ENCODE measurements at regions not wholly inside any gene's neighbourhood (a gene's known extent, or its start where the extent isn't known, plus 50 kb on each side); places are given as distances from the start of the nearest gene placed in this dataset.

GRCh38 chr14:53411125-53411524, 258.0 kb upstream of the DDHD1 start:
- H3K27ac ChIP-seq (ENCODE audit: low read depth, low read length, poor library complexity, severe bottlenecking) = no peak overlapping the region
- H4K20me1 ChIP-seq (ENCODE audit: insufficient read depth, low read length) = no peaks in the 10 kb centered on the region
- no peak overlapping the region for H2AFZ ChIP-seq (ENCODE audit: low read length)
- H3K9me3 ChIP-seq (ENCODE audit: low read length) = no peaks in the 10 kb centered on the region
- no peak overlapping the region for H3K4me3 ChIP-seq (ENCODE audit: low read depth, low read length, poor library complexity, severe bottlenecking)
- H3F3A ChIP-seq (ENCODE audit: insufficient read depth, low read length) = no peaks in the 10 kb centered on the region
- no peaks in the 10 kb centered on the region for H3K27me3 ChIP-seq (ENCODE audit: insufficient read depth, low read length)
- no peaks in the 10 kb centered on the region for H3K79me2 ChIP-seq (ENCODE audit: insufficient read depth, low read length)
- H3K4me2 ChIP-seq (ENCODE audit: low read length) = no peak overlapping the region
- no peak for TF ChIP-seq CTCF (IDR thresholded peaks at IDR 0.05; ENCODE audit: low read length)
- TF ChIP-seq EZH2 (IDR thresholded peaks at IDR 0.05; ENCODE audit: borderline replicate concordance, low read length) = no peak
- H3K9me2 ChIP-seq (ENCODE audit: low read depth, low read length) = no peaks in the 10 kb centered on the region
- no peak overlapping the region for H3K9ac ChIP-seq (ENCODE audit: low read length)
- no peaks in the 10 kb centered on the region for H3K4me1 ChIP-seq (ENCODE audit: insufficient read depth, low read length, severe bottlenecking)
- no peaks in the 10 kb centered on the region for H3K36me3 ChIP-seq (ENCODE audit: insufficient read depth, low read length)

GRCh38 chr14:53409969-53410368, 256.8 kb upstream of the DDHD1 start:
- TF ChIP-seq CTCF (IDR thresholded peaks at IDR 0.05; ENCODE audit: low read length) = no peak
- no peak for TF ChIP-seq EZH2 (IDR thresholded peaks at IDR 0.05; ENCODE audit: borderline replicate concordance, low read length)
- Histone ChIP-seq H3K9me2 (ENCODE audit: low read depth, low read length) (no peaks in the 10 kb centered on the region), H3K27ac (ENCODE audit: low read depth, low read length, poor library complexity, severe bottlenecking) (no peak overlapping the region), H2AFZ (ENCODE audit: low read length) (no peak overlapping the region), H3K27me3 (ENCODE audit: insufficient read depth, low read length) (no peaks in the 10 kb centered on the region), H3K4me2 (ENCODE audit: low read length) (no peak overlapping the region), H3K36me3 (ENCODE audit: insufficient read depth, low read length) (no peaks in the 10 kb centered on the region), H3K9me3 (ENCODE audit: low read length) (no peaks in the 10 kb centered on the region), H3K4me3 (ENCODE audit: low read depth, low read length, poor library complexity, severe bottlenecking) (no peak overlapping the region), H3F3A (ENCODE audit: insufficient read depth, low read length) (no peaks in the 10 kb centered on the region), H3K4me1 (ENCODE audit: insufficient read depth, low read length, severe bottlenecking) (no peaks in the 10 kb centered on the region), H4K20me1 (ENCODE audit: insufficient read depth, low read length) (no peaks in the 10 kb centered on the region), H3K79me2 (ENCODE audit: insufficient read depth, low read length) (no peaks in the 10 kb centered on the region), H3K9ac (ENCODE audit: low read length) (no peak overlapping the region)

- TF ChIP-seq CTCF (IDR thresholded peaks at IDR 0.05; ENCODE audit: low read length) (no peak), EZH2 (IDR thresholded peaks at IDR 0.05; ENCODE audit: borderline replicate concordance, low read length) (no peak)
- Histone ChIP-seq H3F3A (ENCODE audit: insufficient read depth, low read length) (no peaks in the 10 kb centered on the region), H3K79me2 (ENCODE audit: insufficient read depth, low read length) (no peaks in the 10 kb centered on the region), H3K27me3 (ENCODE audit: insufficient read depth, low read length) (no peaks in the 10 kb centered on the region), H3K4me1 (ENCODE audit: insufficient read depth, low read length, severe bottlenecking) (no peaks in the 10 kb centered on the region), H3K27ac (ENCODE audit: low read depth, low read length, poor library complexity, severe bottlenecking) (no peak overlapping the region), H3K36me3 (ENCODE audit: insufficient read depth, low read length) (no peaks in the 10 kb centered on the region), H3K9me3 (ENCODE audit: low read length) (no peaks in the 10 kb centered on the region), H3K9ac (ENCODE audit: low read length) (no peak overlapping the region), H4K20me1 (ENCODE audit: insufficient read depth, low read length) (no peaks in the 10 kb centered on the region), H3K4me2 (ENCODE audit: low read length) (no peak overlapping the region), H3K9me2 (ENCODE audit: low read depth, low read length) (no peaks in the 10 kb centered on the region), H2AFZ (ENCODE audit: low read length) (no peak overlapping the region), H3K4me3 (ENCODE audit: low read depth, low read length, poor library complexity, severe bottlenecking) (no peak overlapping the region)
These were observed 256.2 kb upstream of the DDHD1 start for GRCh38 chr14:53409289-53409688.
